HEK293T (cell line): ENCODE measurements at regions not wholly inside any gene's neighbourhood (a gene's known extent, or its start where the extent isn't known, plus 50 kb on each side); places are given as distances from the start of the nearest gene placed in this dataset.

Experiments
- ELF4 ChIP-seq: fragments of 450-650 bp; IDR thresholded peaks from 2 replicates; pipeline ENCODE4 v1.6.1; 2017; ENCODE audit warnings: antibody characterized with exemption
- PKNOX1 ChIP-seq: fragments of 450-650 bp; IDR thresholded peaks from 2 replicates; pipeline ENCODE4 v1.6.1; 2016
- SP1 ChIP-seq: fragments of 450-650 bp; IDR thresholded peaks from 2 replicates; pipeline ENCODE4 v1.6.1; 2017
- SUZ12 ChIP-seq: fragments of 450-650 bp; IDR thresholded peaks from 2 replicates; pipeline ENCODE4 v1.6.1; 2016; ENCODE audit warnings: mild to moderate bottlenecking

GRCh38 chr20:11780765-11781369 is 136.8 kb upstream of the BTBD3 start:
- no peak for TF ChIP-seq SP1
- TF ChIP-seq SUZ12: no peak
- TF ChIP-seq PKNOX1: no peak
- no peak for TF ChIP-seq ELF4
